KMS-11 (cell line): ENCODE measurements at regions not wholly inside any gene's neighbourhood (a gene's known extent, or its start where the extent isn't known, plus 50 kb on each side); places are given as distances from the start of the nearest gene placed in this dataset.

Experiments
- H2AFZ ChIP-seq: fragments of 200-600 bp; sonication (generic); 2 replicates; pipeline ENCODE4 v1.6.1; 2016; ENCODE audit warnings: antibody characterized with exemption, mixed run types, low read depth
- H3K27ac ChIP-seq: fragments of 200-600 bp; sonication (generic); 2 replicates; pipeline ENCODE4 v1.6.1; 2016; ENCODE audit warnings: mild to moderate bottlenecking, mixed run types
- H3K27me3 ChIP-seq: fragments of 200-600 bp; sonication (generic); 2 replicates; pipeline ENCODE4 v1.6.1; 2017; ENCODE audit warnings: mild to moderate bottlenecking, low read depth, mixed run types, moderate library complexity; ENCODE audit not compliant: insufficient read depth
- H3K36me3 ChIP-seq: fragments of 200-600 bp; sonication (generic); 2 replicates; pipeline ENCODE4 v1.6.1; 2017; ENCODE audit warnings: mild to moderate bottlenecking, mixed run types; ENCODE audit not compliant: insufficient read depth
- H3K4me1 ChIP-seq: fragments of 200-600 bp; sonication (generic); 2 replicates; pipeline ENCODE4 v1.6.1; 2016; ENCODE audit warnings: mild to moderate bottlenecking, low read depth, mixed run types; ENCODE audit not compliant: poor library complexity, severe bottlenecking
- H3K4me2 ChIP-seq: fragments of 200-600 bp; sonication (generic); 2 replicates; pipeline ENCODE4 v1.7.0; 2016; ENCODE audit warnings: mild to moderate bottlenecking, mixed run types
- H3K4me3 ChIP-seq: fragments of 200-600 bp; sonication (generic); IDR thresholded peaks from 2 replicates; pipeline ENCODE4 v1.6.1; 2017; ENCODE audit warnings: low read depth, low read length, mixed read lengths; ENCODE audit not compliant: insufficient read depth
- H3K79me2 ChIP-seq: fragments of 200-600 bp; sonication (generic); 2 replicates; pipeline ENCODE4 v1.6.1; 2016; ENCODE audit warnings: low read depth, mixed run types; ENCODE audit not compliant: insufficient read depth
- H3K9ac ChIP-seq: fragments of 200-600 bp; sonication (generic); 2 replicates; pipeline ENCODE4 v1.6.1; 2016; ENCODE audit warnings: mild to moderate bottlenecking, mixed run types
- H4K20me1 ChIP-seq: fragments of 200-600 bp; sonication (generic); 2 replicates; pipeline ENCODE4 v1.6.1; 2016; ENCODE audit warnings: mild to moderate bottlenecking, mixed run types; ENCODE audit not compliant: insufficient read depth
- TF ChIP-seq, protein P1 (sequence below): fragments of 200-600 bp; sonication (generic); conservative IDR thresholded peaks from 2 replicates; pipeline ENCODE4 v1.6.1; 2017; ENCODE audit warnings: low read depth, mild to moderate bottlenecking, antibody characterized with exemption, low read length, moderate library complexity, mixed read lengths

- TF ChIP-seq, protein P1, sequence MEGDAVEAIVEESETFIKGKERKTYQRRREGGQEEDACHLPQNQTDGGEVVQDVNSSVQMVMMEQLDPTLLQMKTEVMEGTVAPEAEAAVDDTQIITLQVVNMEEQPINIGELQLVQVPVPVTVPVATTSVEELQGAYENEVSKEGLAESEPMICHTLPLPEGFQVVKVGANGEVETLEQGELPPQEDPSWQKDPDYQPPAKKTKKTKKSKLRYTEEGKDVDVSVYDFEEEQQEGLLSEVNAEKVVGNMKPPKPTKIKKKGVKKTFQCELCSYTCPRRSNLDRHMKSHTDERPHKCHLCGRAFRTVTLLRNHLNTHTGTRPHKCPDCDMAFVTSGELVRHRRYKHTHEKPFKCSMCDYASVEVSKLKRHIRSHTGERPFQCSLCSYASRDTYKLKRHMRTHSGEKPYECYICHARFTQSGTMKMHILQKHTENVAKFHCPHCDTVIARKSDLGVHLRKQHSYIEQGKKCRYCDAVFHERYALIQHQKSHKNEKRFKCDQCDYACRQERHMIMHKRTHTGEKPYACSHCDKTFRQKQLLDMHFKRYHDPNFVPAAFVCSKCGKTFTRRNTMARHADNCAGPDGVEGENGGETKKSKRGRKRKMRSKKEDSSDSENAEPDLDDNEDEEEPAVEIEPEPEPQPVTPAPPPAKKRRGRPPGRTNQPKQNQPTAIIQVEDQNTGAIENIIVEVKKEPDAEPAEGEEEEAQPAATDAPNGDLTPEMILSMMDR = no peak
- H4K20me1 ChIP-seq = no peaks in the 10 kb centered on the region
- H3K36me3 ChIP-seq = no peaks in the 10 kb centered on the region
- H3K27ac ChIP-seq = no peak overlapping the region
- no peaks in the 10 kb centered on the region for H3K27me3 ChIP-seq
- H2AFZ ChIP-seq = no peak overlapping the region
- H3K9ac ChIP-seq = no peak overlapping the region
- H3K79me2 ChIP-seq = no peaks in the 10 kb centered on the region
- H3K4me2 ChIP-seq = no peak overlapping the region
- H3K4me3 ChIP-seq = no peak overlapping the region
- H3K4me1 ChIP-seq = peaks cover 6% of the 10 kb centered on the region
These were observed 104.6 kb upstream of the LSM8 start for GRCh38 chr7:118079369-118079768.

GRCh38 chr7:118080947-118081346 is 103.0 kb upstream of the LSM8 start:
- no peak overlapping the region for H3K27ac ChIP-seq
- no peak overlapping the region for H2AFZ ChIP-seq
- H3K27me3 ChIP-seq = no peaks in the 10 kb centered on the region
- no peaks in the 10 kb centered on the region for H3K36me3 ChIP-seq
- H3K4me1 ChIP-seq = peaks cover 6% of the 10 kb centered on the region
- TF ChIP-seq, protein P1 = no peak
- H3K9ac ChIP-seq = no peak overlapping the region
- H3K4me3 ChIP-seq = no peak overlapping the region
- H3K79me2 ChIP-seq = no peaks in the 10 kb centered on the region
- no peak overlapping the region for H3K4me2 ChIP-seq
- no peaks in the 10 kb centered on the region for H4K20me1 ChIP-seq

- H3K4me3 ChIP-seq = no peak overlapping the region
- H3K36me3 ChIP-seq = no peaks in the 10 kb centered on the region
- no peaks in the 10 kb centered on the region for H3K79me2 ChIP-seq
- no peaks in the 10 kb centered on the region for H4K20me1 ChIP-seq
- H3K27ac ChIP-seq = no peak overlapping the region
- TF ChIP-seq, protein P1 = no peak
- no peak overlapping the region for H3K4me2 ChIP-seq
- no peak overlapping the region for H3K9ac ChIP-seq
- no peaks in the 10 kb centered on the region for H3K27me3 ChIP-seq
- peaks cover 6% of the 10 kb centered on the region for H3K4me1 ChIP-seq
- H2AFZ ChIP-seq = no peak overlapping the region
These were observed 101.5 kb upstream of the LSM8 start for GRCh38 chr7:118082506-118082905.

GRCh38 chr7:118085000-118085399 is 99.0 kb upstream of the LSM8 start:
- Histone ChIP-seq H3K79me2 (no peaks in the 10 kb centered on the region), H2AFZ (no peak overlapping the region), H3K4me2 (no peak overlapping the region), H3K4me1 (peaks cover 6% of the 10 kb centered on the region), H3K27ac (no peak overlapping the region), H3K9ac (no peak overlapping the region), H3K36me3 (no peaks in the 10 kb centered on the region), H3K4me3 (no peak overlapping the region), H3K27me3 (no peaks in the 10 kb centered on the region), H4K20me1 (no peaks in the 10 kb centered on the region)
- TF ChIP-seq, protein P1 = no peak

DNA sequence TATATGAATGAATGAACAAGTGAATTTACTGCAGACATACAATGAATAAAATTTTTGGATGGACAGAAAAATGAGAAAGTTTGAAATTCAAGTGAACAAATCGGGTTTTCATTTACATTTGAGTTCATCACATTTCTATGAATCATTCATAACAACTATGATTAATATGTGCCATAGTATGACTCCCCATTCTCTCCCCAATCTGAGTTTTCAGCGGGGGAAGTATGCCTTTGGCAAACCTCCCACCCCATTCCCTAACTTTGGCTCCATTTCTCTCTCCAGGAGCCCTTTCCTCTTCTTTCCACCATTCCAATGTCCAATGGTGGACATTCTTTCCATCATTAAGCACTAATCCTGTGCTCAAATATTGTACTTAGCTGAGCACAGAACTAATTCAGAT is 96.8 kb upstream of the LSM8 start:
- H3K36me3 ChIP-seq = no peaks in the 10 kb centered on the region
- H3K4me3 ChIP-seq = no peak overlapping the region
- H3K27me3 ChIP-seq = no peaks in the 10 kb centered on the region
- TF ChIP-seq, protein P1 = no peak
- H3K27ac ChIP-seq = no peak overlapping the region
- no peaks in the 10 kb centered on the region for H3K4me1 ChIP-seq
- no peak overlapping the region for H3K9ac ChIP-seq
- no peak overlapping the region for H2AFZ ChIP-seq
- no peaks in the 10 kb centered on the region for H3K79me2 ChIP-seq
- no peak overlapping the region for H3K4me2 ChIP-seq
- no peaks in the 10 kb centered on the region for H4K20me1 ChIP-seq
